Stimulated activated effector memory CD8-positive, alpha-beta T cell treated with anti-CD3 and anti-CD28 coated beads, Interleukin-12 subunit alpha, Interleukin-12 subunit beta, amount 100 ng/mL, for 72 hours (primary cell): ENCODE measurements at regions not wholly inside any gene's neighbourhood (a gene's known extent, or its start where the extent isn't known, plus 50 kb on each side); places are given as distances from the start of the nearest gene placed in this dataset.
"Not testable (repeated sequence)": the region's sequence is repeated elsewhere in the genome, so short reads cannot be mapped to it uniquely, and the experiment has no call there.

Source experiments
- ATAC-seq: fragments of 150-1000 bp; cut with Tn5 transposase; 2 replicates; pipeline ENCODE4 v1.10.0; 2021
- DNase-seq, 2 donors: peaks; one replicate each; pipeline ENCODE4 v3.0.0; 2021 to 2022; ENCODE audit warnings: low spot score in 2 of 2
- H3K27ac Mint-ChIP-seq: one replicate; pipeline ENCODE4 v1.8.0; 2022; ENCODE audit warnings: mild to moderate bottlenecking, mixed read lengths
- H3K36me3 Mint-ChIP-seq: one replicate; pipeline ENCODE4 v1.8.0; 2022; ENCODE audit warnings: mild to moderate bottlenecking, mixed read lengths
- H3K4me1 Mint-ChIP-seq: one replicate; pipeline ENCODE4 v1.8.0; 2022; ENCODE audit warnings: mixed read lengths
- H3K4me3 Mint-ChIP-seq: one replicate; pipeline ENCODE4 v1.8.0; 2022; ENCODE audit warnings: mild to moderate bottlenecking, mixed read lengths
- H3K9me3 Mint-ChIP-seq: one replicate; pipeline ENCODE4 v1.8.0; 2022; ENCODE audit warnings: mixed read lengths

DNA sequence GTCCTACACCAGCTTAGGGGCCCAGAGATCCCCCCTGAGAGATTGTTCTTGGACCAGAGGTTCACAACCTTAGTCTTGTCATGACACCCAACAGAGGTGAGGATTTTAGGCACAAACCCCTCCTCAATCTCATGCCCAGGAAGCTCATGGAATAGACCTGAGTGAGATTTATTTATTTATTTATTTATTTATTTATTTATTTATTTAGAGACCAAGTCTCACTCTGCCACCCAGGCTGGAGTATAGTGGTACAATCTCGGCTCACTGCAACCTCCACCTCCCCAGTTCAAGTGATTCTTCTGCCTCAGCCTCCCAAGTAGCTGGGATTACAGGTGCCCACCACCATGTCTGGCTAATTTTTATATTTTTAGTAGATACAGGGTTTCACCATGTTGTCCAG is 71.4 kb upstream of the TSC22D1 start:
- peaks cover 10% of the 10 kb centered on the region for H3K4me1 Mint-ChIP-seq
- H3K4me3 Mint-ChIP-seq, H3K9me3 Mint-ChIP-seq, DNase-seq, H3K36me3 Mint-ChIP-seq, H3K27ac Mint-ChIP-seq, ATAC-seq: not testable (repeated sequence)

- no peak overlapping the region for H3K27ac Mint-ChIP-seq
- DNase-seq (no peak), ATAC-seq (no peak)
- peaks cover 10% of the 10 kb centered on the region for H3K4me1 Mint-ChIP-seq
- no peaks in the 10 kb centered on the region for H3K36me3 Mint-ChIP-seq
- no peaks in the 10 kb centered on the region for H3K9me3 Mint-ChIP-seq
- H3K4me3 Mint-ChIP-seq, result no peak overlapping the region
These were observed 69.9 kb upstream of the TSC22D1 start for GRCh38 chr13:44646044-44646443.

GRCh38 chr13:44643256-44643655 is 67.1 kb upstream of the TSC22D1 start:
- no peak overlapping the region for H3K4me3 Mint-ChIP-seq
- DNase-seq (no peak), ATAC-seq (no peak)
- H3K4me1 Mint-ChIP-seq, result no peaks in the 10 kb centered on the region
- H3K36me3 Mint-ChIP-seq, result no peaks in the 10 kb centered on the region
- no peak overlapping the region for H3K27ac Mint-ChIP-seq
- no peaks in the 10 kb centered on the region for H3K9me3 Mint-ChIP-seq

- Mint-ChIP-seq H3K4me3 (no peak overlapping the region), H3K36me3 (no peaks in the 10 kb centered on the region), H3K27ac (no peak overlapping the region), H3K9me3 (no peaks in the 10 kb centered on the region), H3K4me1 (no peaks in the 10 kb centered on the region)
- DNase-seq (no peak), ATAC-seq (no peak)
These were observed 61.5 kb upstream of the TSC22D1 start for GRCh38 chr13:44637581-44637980.

- ATAC-seq, result no peak
- Mint-ChIP-seq H3K4me3 (no peak overlapping the region), H3K4me1 (no peaks in the 10 kb centered on the region)
These were observed 53.5 kb upstream of the TSC22D1 start for GRCh38 chr13:44629465-44630183.

GRCh38 chr13:44628826-44629225 is 52.7 kb upstream of the TSC22D1 start:
- not testable (repeated sequence) for H3K9me3 Mint-ChIP-seq, H3K4me3 Mint-ChIP-seq, H3K27ac Mint-ChIP-seq, H3K4me1 Mint-ChIP-seq, H3K36me3 Mint-ChIP-seq, ATAC-seq, DNase-seq

More at GRCh38 chr13:44629465-44630183, 53.5 kb upstream of the TSC22D1 start:
- DNase-seq, result no peak
- no peaks in the 10 kb centered on the region for H3K9me3 Mint-ChIP-seq
- no peak overlapping the region for H3K27ac Mint-ChIP-seq
- no peaks in the 10 kb centered on the region for H3K36me3 Mint-ChIP-seq

DNA sequence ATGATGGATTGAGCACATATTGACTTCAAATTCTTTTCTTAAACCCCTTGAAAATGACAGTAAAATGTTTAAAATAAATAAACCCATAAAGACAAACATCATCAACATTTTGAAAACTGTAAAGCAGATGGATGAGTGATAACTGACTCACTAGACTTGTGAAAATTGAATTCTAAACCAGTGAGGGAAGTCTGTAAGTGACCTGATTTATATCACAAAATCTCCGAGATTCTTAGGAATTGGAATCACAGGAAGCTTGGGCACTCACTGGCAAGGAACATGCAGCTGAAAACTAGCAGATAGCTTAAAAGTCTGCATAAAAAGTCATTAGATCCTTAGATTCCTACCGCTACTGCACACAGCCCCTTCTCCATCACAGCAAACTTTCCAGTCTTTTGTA is 51.3 kb upstream of the TSC22D1 start:
- Mint-ChIP-seq H3K9me3 (no peaks in the 10 kb centered on the region), H3K27ac (no peak overlapping the region), H3K4me3 (no peak overlapping the region), H3K36me3 (no peaks in the 10 kb centered on the region), H3K4me1 (no peaks in the 10 kb centered on the region)
- ATAC-seq (no peak), DNase-seq (no peak)

GRCh38 chr13:44626176-44626575 is 50.0 kb upstream of the TSC22D1 start:
- no peaks in the 10 kb centered on the region for H3K36me3 Mint-ChIP-seq
- DNase-seq (no peak), ATAC-seq (no peak)
- no peaks in the 10 kb centered on the region for H3K4me1 Mint-ChIP-seq
- H3K27ac Mint-ChIP-seq, result no peak overlapping the region
- no peak overlapping the region for H3K4me3 Mint-ChIP-seq
- no peaks in the 10 kb centered on the region for H3K9me3 Mint-ChIP-seq
